ENCODE measurements at regions not wholly inside any gene's neighbourhood (a gene's known extent, or its start where the extent isn't known, plus 50 kb on each side); places are given as distances from the start of the nearest gene placed in this dataset.

DNA sequence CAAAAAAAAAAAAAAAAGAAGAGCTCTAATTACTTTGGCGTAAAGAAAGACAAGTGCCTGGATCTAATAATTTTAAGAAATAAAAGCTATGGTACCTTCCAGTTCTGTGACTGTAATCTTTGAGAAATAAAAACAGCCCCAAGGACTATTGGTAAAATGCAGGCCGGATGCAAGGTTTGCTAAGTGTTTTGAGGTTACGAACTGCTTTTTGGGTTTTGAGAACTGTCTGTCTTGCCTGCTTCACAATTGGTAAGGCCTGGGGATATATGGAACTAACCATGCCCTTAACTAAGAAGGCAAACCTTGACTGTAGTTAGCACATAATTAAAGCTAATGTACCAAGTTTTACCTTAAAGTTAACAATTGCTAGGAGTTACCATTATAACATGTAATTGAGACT, 388.4 kb upstream of the CBLB start:
- Histone ChIP-seq H3K4me1 (no peaks in the 10 kb centered on the region), H3K9me3 (no peaks in the 10 kb centered on the region), H3K27ac (no peak overlapping the region), H3K4me3 (no peak overlapping the region), H3K27me3 (no peaks in the 10 kb centered on the region), H3K36me3 (no peaks in the 10 kb centered on the region)
- ATAC-seq (no peak), DNase-seq (no peak)
- TF ChIP-seq, protein P1, sequence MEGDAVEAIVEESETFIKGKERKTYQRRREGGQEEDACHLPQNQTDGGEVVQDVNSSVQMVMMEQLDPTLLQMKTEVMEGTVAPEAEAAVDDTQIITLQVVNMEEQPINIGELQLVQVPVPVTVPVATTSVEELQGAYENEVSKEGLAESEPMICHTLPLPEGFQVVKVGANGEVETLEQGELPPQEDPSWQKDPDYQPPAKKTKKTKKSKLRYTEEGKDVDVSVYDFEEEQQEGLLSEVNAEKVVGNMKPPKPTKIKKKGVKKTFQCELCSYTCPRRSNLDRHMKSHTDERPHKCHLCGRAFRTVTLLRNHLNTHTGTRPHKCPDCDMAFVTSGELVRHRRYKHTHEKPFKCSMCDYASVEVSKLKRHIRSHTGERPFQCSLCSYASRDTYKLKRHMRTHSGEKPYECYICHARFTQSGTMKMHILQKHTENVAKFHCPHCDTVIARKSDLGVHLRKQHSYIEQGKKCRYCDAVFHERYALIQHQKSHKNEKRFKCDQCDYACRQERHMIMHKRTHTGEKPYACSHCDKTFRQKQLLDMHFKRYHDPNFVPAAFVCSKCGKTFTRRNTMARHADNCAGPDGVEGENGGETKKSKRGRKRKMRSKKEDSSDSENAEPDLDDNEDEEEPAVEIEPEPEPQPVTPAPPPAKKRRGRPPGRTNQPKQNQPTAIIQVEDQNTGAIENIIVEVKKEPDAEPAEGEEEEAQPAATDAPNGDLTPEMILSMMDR (IDR thresholded peaks at IDR 0.05): no peak
- intact Hi-C loops (cut with DNase I): no loop called here

DNA sequence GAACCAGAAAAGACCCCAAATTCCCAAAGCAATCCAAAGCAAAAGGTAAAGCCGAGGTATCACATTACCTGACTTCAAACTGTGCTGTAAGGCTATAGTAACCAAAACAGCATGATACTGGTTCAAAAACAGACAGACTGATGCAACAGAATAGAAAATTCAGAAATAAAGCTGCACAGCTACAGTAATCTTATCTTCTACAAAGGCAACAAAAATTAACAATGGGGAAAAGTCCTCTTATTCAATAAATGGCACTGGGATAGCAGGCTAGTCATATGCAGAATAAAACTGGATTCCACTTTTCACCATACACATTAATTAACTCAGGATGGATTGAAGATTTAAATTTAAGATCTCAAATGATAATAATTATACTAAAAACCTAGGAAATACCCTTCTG, 392.6 kb upstream of the CBLB start:
- Histone ChIP-seq H3K9me3 (no peaks in the 10 kb centered on the region), H3K27ac (no peak overlapping the region), H3K4me1 (no peaks in the 10 kb centered on the region), H3K4me3 (no peak overlapping the region), H3K36me3 (no peaks in the 10 kb centered on the region), H3K27me3 (no peaks in the 10 kb centered on the region)
- TF ChIP-seq, protein P1 (IDR thresholded peaks at IDR 0.05): no peak
- ATAC-seq: no peak
- intact Hi-C loops (cut with DNase I): no loop called here
- DNase-seq: no peak

DNA sequence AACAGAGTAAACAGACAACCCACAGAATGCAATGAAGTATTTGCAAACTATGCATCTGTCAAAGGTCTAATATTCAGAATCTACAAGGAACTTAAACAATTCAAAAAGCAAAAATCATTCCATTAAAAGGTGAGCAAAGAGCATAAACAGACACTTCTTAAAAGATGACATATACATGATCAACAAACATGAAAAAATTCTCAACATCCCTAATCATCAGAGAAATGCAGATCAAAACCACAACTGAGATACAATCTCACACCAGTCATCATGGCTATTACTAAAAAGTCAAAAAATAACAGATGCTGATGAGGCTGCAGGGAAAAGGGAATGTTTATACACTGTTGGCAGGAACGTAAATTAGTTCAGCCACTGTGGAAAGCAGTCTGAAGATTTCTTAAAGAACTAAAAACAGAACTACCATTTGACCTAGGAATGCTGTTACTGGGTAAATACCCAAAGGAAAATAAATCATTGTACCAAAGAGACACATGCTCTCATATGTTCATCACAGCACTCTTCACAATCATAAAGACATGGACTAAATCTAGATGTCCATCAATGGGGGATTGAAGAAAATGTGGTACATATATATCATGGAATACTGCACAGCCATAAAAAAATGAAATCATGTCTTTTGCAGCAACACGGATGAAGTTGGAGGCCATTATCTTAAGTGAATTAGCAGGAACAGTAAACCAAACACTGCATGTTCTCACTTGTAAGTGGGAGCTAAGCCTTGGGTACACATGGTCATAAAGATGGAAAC, 393.3 kb upstream of the CBLB start:
- no peak overlapping the region for H3K4me3 ChIP-seq
- intact Hi-C loops (cut with DNase I): no loop called here
- H3K9me3 ChIP-seq: no peaks in the 10 kb centered on the region
- DNase-seq: no peak
- no peak for ATAC-seq
- no peaks in the 10 kb centered on the region for H3K36me3 ChIP-seq
- no peaks in the 10 kb centered on the region for H3K4me1 ChIP-seq
- no peak overlapping the region for H3K27ac ChIP-seq
- TF ChIP-seq, protein P1 (IDR thresholded peaks at IDR 0.05): no peak
- no peaks in the 10 kb centered on the region for H3K27me3 ChIP-seq

DNA sequence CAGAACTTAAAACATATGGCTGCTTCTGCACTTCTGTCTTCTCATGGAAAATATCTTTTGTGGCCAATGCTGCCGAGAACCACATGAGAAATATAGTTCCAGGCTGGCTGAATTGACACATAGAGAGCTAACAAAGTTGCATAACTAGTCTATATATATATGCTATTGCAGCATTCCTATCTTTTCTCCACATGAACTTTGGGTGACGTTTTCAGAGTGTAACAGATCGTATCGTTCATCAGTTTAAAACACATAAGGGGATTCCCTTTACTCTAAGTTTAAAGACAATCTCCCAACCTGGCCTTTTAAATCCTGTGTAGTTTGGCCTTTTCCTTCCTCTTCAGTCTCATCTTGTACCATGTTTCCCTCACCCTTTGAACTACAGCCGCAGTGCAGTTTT, 394.2 kb upstream of the CBLB start:
- intact Hi-C loops (cut with DNase I): no loop called here
- Histone ChIP-seq H3K4me3 (no peak overlapping the region), H3K4me1 (no peaks in the 10 kb centered on the region), H3K27ac (no peak overlapping the region), H3K27me3 (no peaks in the 10 kb centered on the region), H3K36me3 (no peaks in the 10 kb centered on the region), H3K9me3 (no peaks in the 10 kb centered on the region)
- no peak for DNase-seq
- ATAC-seq: no peak
- TF ChIP-seq, protein P1 (IDR thresholded peaks at IDR 0.05): no peak

DNA sequence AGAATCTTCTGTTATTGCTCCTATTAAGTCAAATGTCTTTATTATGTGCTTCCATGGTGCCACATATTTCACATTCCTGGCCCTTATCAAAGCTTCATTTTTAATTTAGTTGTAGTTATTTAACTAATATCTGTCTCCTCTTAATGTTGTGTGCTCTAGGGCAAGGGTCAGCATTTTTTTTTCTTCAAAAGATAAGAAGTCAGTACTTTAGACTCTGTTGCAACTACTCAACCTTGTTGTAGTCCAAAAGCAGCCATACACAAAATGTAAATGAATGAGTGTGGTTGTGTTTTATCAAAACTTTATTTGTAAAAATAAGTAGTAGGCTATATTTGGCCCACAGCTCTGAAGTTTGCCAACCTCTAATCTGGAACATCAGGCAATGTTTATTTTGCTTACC, 394.7 kb upstream of the CBLB start:
- no peaks in the 10 kb centered on the region for H3K27me3 ChIP-seq
- DNase-seq (no peak), ATAC-seq (no peak)
- H3K36me3 ChIP-seq: no peaks in the 10 kb centered on the region
- H3K27ac ChIP-seq: no peak overlapping the region
- TF ChIP-seq, protein P1 (IDR thresholded peaks at IDR 0.05): no peak
- intact Hi-C loops (cut with DNase I): no loop called here
- H3K4me1 ChIP-seq: no peaks in the 10 kb centered on the region
- no peak overlapping the region for H3K4me3 ChIP-seq
- H3K9me3 ChIP-seq: no peaks in the 10 kb centered on the region

DNA sequence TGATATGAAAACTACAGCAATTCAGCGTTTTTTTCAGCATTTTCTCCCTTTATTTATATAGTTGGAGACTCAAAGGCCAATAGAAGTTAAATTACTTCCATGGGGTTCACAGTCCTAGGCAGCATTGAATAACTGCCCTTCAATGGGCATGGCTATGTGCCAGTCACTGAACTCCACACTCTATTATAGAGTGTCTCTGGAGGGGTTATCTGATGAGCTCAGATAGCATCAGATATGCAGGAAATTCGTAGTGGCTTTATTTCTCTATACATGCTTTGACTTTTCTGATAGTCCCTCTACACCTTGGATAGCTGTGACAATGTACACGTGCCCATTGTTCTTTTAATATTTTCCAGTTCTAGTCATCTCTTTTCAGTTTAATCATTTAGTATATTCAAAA, 396.9 kb upstream of the CBLB start:
- TF ChIP-seq, protein P1 (IDR thresholded peaks at IDR 0.05): no peak
- no peak for ATAC-seq
- DNase-seq: no peak
- no peak overlapping the region for H3K27ac ChIP-seq
- no peaks in the 10 kb centered on the region for H3K9me3 ChIP-seq
- no peak overlapping the region for H3K4me3 ChIP-seq
- H3K36me3 ChIP-seq: no peaks in the 10 kb centered on the region
- H3K4me1 ChIP-seq: no peaks in the 10 kb centered on the region
- intact Hi-C loops (cut with DNase I): no loop called here
- no peaks in the 10 kb centered on the region for H3K27me3 ChIP-seq
